GM21528 (cell line): ENCODE measurements at regions not wholly inside any gene's neighbourhood (a gene's known extent, or its start where the extent isn't known, plus 50 kb on each side); places are given as distances from the start of the nearest gene placed in this dataset.
"Not testable (repeated sequence)": the region's sequence is repeated elsewhere in the genome, so short reads cannot be mapped to it uniquely, and the experiment has no call there.

ENCODE experiments used
- ATAC-seq: cut with Tn5 transposase; IDR thresholded peaks from one replicate; pipeline ENCODE4 v1.9.1; 2021; ENCODE audit warnings: mild to moderate bottlenecking, moderate library complexity; ENCODE audit not compliant: unreplicated experiment, low FRiP score

DNA sequence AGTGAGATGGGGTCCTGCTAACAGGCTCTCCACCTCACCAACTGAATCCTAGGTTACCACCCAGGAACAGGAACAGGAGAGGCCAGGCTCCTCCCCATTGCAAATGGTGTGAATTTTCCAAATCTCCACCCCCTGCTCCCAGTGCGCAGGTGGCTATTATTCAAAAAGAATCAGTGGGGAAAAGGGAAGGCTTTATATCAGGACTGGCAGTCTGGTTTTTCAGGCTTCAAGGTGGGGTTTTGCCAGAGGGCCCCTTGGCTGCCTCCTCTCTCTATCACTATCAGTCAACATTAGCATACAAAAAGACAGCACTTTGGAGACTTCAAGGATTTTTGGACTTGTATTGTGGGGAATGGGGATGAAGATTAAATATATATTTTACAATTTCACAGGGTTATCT is 1817.6 kb upstream of the C9orf72 start:
- no peak for ATAC-seq

DNA sequence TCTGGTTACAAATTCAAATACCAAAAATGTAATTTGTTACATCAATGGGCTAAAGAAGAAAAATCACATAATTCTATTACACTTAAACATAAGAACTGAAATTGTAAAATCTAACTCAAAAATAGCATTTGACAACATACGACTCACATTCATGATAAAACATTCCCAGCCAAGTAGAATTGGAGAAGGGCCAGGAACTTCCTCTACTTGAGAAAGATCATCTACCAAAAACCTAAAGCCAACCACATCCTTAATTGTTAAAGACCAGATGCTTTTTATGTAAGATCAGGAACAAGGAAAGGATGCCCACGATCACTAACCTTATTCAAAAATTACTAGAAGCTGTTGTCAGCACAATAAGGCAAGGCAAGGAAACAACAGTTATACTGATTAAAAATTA is 1819.8 kb upstream of the C9orf72 start:
- ATAC-seq, result no peak

DNA sequence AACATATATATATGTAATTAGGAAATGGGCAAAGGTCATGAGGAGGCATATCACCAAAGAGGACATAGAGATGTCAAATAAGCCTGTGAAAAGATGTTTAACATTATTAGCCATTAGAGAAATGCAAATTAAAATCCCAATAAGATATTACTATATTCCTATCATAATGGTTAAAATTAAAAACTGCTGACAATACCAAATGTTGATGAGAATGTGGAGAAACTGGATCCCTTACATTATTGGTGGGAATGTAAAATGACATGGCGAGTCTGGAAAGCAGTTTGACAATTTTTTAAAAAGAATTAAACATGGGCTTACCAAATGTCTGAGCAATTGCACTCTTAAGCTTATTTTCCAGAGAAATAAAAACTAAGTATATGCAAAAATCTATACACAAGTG is 1821.6 kb upstream of the C9orf72 start:
- no peak for ATAC-seq

DNA sequence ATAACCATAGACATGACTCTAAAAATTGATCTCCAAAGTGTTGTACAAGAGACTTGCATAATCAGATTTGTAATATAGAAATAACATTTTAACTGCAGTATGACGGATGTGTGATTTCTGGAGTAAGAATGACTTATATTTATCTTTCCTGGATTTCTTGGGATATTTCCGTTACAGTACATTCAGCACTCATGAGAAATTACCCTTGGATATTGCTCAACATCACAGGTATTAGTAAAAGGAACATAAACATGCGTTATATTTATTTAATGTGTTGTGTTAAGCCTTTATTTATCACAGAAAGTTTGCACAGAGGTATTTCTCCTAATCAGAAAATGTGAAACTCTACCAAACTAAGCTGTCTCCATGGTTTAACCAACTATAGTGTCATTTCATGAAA is 1823.9 kb upstream of the C9orf72 start:
- no peak for ATAC-seq

DNA sequence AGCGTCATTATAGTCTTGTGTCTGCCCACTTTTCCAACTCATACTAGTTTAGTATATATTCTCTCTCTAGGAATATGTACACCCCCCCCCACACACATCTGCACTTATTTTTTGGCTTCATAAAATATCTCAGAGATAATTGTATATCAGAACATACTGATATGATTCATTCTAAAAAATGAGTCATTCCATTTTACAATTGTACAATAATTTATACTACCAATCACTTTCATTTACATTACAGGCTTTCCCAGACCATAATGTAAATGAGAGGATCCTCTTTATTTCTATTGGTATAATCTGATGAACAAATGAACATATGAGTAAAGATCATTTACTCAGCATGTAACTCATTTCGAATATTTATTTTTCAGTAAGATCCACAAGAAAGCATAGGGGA is 1842.9 kb upstream of the C9orf72 start:
- ATAC-seq, result no peak

DNA sequence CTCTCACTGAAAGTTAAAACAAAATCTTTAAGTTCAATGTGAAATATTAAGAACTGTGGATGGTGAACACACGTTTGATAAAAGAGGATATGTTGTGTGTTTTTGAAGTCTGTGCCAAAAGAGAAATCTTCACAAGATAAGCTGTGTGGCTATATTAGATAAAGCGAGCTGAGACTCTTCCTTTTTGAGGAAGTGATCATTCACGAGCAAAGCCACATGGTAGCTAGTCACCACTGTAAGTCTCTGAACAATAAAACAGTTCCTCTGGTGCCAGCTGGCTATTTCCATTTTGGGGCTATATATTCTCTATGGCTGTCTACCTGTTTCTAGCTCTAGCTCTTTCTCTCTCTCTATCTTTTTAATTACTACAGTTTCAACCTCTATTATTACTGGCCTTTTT is 1849.2 kb upstream of the C9orf72 start:
- no peak for ATAC-seq

DNA sequence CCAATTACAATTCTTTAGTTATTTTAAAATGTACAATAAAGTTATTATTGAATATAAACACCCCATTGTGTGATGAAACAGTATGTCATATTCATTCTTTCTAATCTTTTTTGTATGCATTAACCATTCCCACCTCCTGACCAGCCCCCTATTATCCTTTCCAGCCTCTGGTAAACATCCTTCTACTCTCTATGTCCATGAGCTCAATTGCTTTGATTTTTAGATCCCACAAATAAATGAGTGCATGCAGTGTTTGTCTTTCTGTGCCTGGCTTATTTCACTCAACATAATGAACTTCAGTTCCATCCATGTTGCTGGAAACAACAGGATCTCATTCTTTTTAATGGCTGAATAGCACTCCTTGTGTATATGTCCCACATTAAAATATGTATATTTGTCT is 1858.9 kb upstream of the C9orf72 start:
- no peak for ATAC-seq

DNA sequence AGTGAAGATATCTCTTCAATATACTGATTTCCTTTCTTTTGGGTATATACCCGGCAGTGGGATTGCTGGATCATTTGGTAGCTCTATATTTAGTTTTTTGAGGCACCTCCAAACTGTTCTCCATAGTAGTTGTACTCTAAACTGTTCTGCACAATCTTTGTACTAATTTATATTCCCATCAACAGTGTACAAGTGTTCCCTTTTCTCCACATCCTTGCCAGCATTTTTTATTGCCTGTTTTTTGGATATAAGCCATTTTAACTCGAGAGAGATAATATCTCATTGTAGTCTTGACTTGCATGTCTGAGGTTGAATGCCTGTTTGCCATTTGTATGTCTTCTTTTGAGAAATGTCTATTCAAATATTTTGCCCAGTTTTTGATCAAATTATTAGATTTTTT is 1859.4 kb upstream of the C9orf72 start:
- not testable (repeated sequence) for ATAC-seq

DNA sequence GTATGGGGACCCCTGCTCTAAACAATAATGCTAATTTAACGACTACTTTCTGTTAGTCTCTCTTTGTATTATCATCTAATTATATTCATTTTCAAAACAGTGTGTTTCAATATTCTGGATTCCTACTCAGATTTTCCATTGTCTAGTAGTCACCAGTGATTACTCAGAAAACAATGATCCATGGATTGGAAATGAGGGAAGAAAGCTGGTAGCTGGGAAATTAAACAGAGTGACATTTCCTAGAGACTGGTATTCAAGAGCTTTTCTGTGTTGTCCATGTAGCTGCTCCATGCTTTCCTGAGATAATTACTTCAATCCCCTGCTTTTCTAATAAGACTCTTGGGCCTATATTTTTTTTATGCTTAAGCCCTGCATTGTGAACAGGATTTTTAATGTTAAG is 1862.1 kb upstream of the C9orf72 start:
- ATAC-seq, result no peak

DNA sequence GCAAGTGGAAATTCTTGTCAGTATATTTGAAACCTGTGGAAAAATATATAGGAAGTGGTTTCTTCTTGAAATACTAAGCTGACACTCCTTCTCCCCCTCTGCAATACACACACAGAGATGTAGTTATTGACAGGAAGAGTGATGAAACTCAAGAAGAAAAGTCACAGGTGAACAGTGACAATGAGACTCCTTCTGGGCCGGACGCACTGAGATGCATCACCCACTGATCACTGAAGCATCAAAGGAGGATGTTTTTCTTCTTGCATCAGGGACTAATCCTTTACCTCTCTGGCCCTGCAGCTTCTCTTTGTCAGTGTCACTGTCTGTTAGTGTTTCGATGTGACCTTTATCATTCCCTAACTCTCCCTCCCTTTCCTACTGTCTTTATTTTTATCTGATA is 1864.2 kb upstream of the C9orf72 start:
- ATAC-seq, result no peak

DNA sequence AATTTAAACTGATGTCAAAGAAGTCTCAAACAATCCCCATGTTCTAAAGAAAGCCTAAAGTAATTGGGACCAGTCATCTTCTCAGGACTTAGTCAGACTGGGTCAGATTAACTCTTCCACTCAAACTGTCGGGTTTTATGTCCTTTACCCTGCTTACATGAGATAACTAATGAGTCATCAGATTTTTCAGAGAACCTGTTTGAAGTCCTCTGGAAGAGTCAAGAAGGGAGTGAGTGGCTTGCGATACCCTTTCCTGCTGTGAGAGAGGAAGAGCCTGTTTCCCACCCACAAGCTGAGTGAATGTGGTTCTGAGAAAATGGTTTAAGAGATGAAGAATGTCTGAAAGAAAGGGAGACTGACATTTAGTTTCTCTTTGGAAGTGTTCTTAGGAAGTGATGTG is 1866.7 kb upstream of the C9orf72 start:
- no peak for ATAC-seq

DNA sequence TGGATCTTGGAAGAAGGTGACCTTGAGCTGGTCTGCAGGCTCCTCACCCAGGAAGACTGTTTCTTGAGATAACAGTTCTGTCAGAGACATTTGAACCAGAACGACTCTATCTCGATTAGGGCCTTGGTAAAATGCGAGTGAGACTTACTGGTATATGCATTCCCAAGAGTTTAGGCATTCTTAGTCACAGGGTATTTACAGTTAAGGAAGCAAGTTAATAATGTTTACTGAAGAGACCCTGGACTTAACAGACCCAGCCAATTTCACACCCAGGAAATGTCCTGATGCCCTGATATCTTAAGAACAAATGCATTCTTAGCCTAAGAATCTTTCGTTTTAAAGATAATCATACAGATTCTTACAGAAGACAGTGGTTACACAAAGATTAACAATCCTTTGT is 1867.2 kb upstream of the C9orf72 start:
- no peak for ATAC-seq

DNA sequence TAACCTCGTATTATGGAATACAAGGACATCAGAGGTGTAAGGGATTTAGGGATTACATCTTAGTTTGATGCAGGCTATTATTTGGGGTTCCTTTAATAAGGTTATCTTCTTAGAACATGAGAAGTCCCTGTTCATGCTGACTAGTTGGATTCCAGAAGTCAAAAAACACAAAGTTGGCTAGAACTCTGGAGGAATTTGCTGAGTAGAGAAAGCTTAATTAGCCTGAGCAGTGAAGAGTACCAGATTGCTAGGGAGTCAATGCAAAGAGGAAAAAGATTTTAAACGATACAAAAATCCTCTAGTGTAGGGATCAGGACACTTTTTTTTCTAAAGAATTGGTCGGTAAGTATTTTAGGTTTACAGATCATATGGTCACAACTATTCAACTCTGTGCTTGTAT is 1872.5 kb upstream of the C9orf72 start:
- ATAC-seq, result no peak

DNA sequence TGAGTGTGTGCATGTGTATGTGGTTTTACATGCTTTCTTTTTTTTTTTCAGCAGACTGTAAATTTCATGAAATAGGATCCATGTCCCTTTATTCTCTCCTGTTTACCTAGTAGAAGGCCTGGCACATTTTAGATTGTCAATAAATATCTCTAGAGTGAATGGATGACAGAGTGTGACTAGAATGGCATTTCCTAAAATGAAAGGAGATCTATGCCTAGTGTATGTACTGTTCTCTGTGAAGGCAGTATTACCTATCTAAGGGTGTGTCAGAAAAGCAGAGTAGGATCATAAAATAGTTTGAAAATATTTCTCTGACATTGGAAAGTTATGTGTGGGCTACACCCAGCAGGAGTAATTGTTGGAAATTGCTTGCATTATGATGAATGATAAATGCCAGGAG is 1876.0 kb upstream of the C9orf72 start:
- no peak for ATAC-seq

DNA sequence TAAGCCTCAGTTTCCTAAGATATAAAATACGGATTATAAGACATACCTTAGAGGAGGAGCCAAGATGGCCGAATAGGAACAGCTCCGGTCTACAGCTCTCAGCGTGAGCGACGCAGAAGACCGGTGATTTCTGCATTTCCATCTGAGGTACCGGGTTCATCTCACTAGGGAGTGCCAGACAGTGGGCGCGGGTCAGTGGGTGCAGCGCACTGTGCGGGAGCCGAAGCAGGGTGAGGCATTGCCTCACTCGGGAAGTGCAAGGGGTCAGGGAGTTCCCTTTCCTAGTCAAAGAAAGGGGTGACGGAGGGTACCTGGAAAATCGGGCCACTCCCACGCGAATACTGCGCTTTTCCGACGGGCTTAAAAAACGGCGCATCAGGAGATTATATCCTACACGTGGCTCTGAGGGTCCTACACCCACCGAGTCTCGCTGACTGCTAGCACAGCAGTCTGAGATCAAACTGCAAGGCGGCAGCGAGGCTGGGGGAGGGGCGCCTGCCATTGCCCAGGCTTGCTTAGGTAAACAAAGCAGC is 1877.1 kb upstream of the C9orf72 start:
- ATAC-seq, result not testable (repeated sequence)

DNA sequence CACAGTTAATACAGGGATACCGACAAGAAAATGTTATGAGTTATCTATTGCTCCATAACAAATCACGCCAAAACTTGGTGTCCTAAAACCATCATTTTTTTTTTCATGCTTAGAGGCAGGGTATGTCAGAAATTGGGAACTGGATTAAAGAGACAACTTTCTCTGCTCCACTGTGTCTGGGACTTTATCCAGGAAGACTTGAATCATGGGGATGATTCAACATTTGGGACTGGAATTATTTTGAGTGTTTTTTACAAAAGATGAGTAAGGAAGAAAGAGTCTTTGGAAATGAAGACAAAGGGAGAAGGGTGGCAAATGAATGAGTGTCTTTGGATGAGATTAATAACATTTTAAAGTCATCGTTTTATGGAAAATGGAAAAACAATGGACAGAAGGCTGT is 1883.7 kb upstream of the C9orf72 start:
- no peak for ATAC-seq

DNA sequence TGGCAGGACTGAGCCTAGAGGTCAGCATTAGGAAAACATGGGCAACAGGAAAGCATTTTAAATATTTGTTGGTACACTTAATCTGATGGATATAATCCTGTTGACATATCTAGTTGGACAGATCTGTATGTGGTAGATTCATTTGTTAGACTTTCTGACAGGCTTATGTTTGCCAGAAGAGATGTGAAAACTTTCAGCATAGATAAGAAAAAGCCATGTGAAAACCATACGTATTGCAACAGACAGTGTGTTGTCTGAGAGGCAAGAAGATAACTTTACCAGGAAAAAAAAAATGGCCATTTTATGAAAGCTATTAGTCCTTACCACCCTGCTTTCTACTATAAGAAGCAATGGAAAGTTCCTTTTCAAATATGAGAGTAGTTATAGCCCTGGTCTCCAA is 1902.2 kb upstream of the C9orf72 start:
- ATAC-seq, result no peak

DNA sequence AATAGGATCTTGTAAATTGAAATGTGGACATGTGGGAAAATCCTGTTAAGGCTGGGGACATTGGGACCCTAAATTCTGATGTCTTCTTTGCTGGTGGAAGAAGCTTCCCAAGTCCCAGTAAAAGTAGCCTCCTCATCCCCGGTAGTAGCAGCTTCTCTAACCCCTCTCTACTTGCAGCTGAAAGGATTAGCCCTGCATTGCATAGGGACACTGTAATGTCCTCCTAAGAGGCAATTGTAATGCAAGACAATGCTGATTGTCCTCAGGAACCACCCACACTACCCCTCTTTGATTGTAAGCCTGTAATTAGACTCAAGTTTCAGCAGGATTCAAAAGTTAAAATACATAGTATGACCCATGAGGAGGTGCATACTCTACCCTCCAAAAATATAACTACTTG is 1938.4 kb upstream of the C9orf72 start:
- no peak for ATAC-seq

DNA sequence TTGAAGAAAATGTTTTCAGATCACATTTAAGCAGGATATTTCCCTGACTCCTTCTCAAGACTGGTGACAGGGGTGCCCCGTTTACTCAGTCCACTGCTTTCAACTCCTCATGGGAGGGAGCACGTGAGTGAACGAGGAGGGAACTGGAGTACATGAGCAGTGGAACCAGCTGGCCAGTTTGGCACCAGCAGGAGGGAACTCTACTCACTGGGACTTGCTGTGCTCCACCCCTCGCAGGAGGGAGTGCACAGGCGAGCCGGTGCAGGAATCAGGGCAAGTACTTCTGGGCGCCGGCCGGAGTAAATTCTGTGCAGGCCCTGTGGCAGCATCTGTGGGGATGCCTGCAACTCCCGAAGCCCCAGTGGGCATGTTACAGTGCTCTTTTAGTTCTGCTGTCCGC is 1941.1 kb upstream of the C9orf72 start:
- no peak for ATAC-seq

DNA sequence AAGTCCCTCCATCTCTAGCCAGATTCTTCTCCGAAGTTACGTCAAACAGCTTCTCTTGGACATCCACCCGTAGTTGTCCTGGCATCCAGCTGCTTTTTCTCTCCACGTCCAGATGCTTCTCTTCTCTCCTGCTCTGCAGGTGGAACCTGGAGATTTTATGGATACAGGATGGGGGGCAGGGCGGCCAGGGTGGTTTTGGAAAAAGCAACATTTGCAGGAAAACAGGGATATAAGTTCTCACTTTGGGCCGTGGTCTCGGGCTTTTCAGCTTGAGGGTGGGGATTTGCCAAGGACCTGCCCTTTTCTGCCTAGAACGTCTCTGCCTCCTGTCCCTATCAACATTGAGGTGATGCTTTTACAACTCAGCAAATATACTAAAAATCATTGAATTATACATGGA is 1941.6 kb upstream of the C9orf72 start:
- no peak for ATAC-seq

DNA sequence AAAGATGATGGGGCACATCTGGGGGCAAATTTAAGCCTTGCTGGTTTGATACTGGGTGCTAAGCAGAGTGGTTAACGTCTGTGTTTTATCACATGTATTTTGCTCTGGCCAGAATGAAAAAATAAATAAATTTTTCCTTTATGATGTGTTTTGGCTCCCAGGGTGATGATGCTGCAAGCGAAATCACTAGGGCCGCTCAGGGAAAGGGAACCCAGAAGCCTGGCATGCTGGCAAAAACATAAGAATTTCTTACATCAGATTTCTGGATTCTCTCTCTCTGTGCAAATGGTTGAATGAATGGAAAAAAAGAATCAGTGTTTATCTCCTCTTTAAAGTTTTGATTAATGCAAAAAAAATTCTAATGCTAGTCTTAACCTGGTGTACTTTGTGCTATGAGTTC is 1975.2 kb upstream of the C9orf72 start:
- ATAC-seq, result no peak

DNA sequence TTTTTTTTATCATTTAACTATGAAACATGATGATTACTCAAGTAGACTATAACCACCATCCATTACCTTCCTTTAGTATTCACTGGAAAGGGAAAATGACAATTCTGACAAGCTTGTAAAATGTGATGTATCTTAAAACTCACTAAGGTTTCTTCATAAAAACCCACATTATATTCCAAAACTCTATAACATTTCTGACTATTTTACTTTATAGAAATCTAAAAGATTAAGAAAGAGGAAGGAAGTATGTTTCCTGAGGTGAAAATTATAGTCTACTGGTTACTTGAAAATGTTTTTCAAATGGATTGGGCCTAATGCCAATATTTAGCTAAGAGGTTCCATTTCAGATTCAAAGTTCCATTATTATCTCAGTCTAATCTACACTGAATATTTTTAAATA is 1982.2 kb upstream of the C9orf72 start:
- ATAC-seq, result no peak

DNA sequence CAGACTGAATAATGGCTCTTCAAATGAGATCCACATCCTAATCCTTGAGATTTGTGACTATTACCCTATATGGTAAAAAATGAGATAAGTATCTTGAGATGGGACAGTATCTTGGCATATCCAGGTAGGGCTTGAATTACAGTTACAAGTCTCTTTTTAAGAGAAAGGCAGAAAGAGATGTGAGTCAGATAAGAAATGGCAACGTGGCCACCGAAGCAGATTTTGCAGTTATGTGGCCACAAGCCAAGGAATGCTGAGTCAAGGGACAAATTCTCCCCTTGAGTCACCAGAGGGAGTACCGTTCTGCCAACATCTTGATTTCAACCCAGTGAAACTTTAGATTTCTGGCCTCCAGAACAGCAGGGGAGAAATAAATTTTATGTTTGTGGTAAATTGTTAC is 1983.0 kb upstream of the C9orf72 start:
- no peak for ATAC-seq
